ENCODE measurements at regions not wholly inside any gene's neighbourhood (a gene's known extent, or its start where the extent isn't known, plus 50 kb on each side); places are given as distances from the start of the nearest gene placed in this dataset.
"Not testable (repeated sequence)": the region's sequence is repeated elsewhere in the genome, so short reads cannot be mapped to it uniquely, and the experiment has no call there.

GRCh38 chr12:76183459-76184186 is 99.1 kb upstream of the NAP1L1 start:
- Histone ChIP-seq H3K27ac (no peak overlapping the region), H3K36me3 (no peaks in the 10 kb centered on the region), H3K9me3 (no peaks in the 10 kb centered on the region), H3K27me3 (no peaks in the 10 kb centered on the region), H3K4me3 (no peak overlapping the region), H3K4me1 (no peaks in the 10 kb centered on the region)
- intact Hi-C loops (cut with DNase I; ENCODE audit: low total_unique reads): no loop called here
- TF ChIP-seq POLR2A (IDR thresholded peaks at IDR 0.05): no peak
- no peak for TF ChIP-seq POLR2AphosphoS5 (IDR thresholded peaks at IDR 0.05)
- no peak for TF ChIP-seq CTCF (IDR thresholded peaks at IDR 0.05)
- DNase-seq (ENCODE audit: low spot score in 2 of 2): no peak

- intact Hi-C loops (cut with DNase I; ENCODE audit: low total_unique reads): no loop called here
- no peaks in the 10 kb centered on the region for H3K4me1 ChIP-seq
- no peak for DNase-seq (ENCODE audit: low spot score in 2 of 2)
- TF ChIP-seq POLR2AphosphoS5 (IDR thresholded peaks at IDR 0.05) (no peak), CTCF (IDR thresholded peaks at IDR 0.05) (no peak), POLR2A (IDR thresholded peaks at IDR 0.05) (no peak)
- H3K27ac ChIP-seq: no peak overlapping the region
- no peaks in the 10 kb centered on the region for H3K36me3 ChIP-seq
- no peaks in the 10 kb centered on the region for H3K9me3 ChIP-seq
- no peaks in the 10 kb centered on the region for H3K27me3 ChIP-seq
- no peak overlapping the region for H3K4me3 ChIP-seq
These were observed 96.2 kb upstream of the NAP1L1 start for GRCh38 chr12:76180401-76181277.

- no peak overlapping the region for H3K4me3 ChIP-seq
- H3K27me3 ChIP-seq: no peaks in the 10 kb centered on the region
- no peaks in the 10 kb centered on the region for H3K36me3 ChIP-seq
- intact Hi-C loops (cut with DNase I; ENCODE audit: low total_unique reads): no loop called here
- no peak overlapping the region for H3K27ac ChIP-seq
- H3K4me1 ChIP-seq: no peaks in the 10 kb centered on the region
- no peak for DNase-seq (ENCODE audit: low spot score in 2 of 2)
- no peaks in the 10 kb centered on the region for H3K9me3 ChIP-seq
- TF ChIP-seq POLR2AphosphoS5 (IDR thresholded peaks at IDR 0.05) (no peak), POLR2A (IDR thresholded peaks at IDR 0.05) (no peak), CTCF (IDR thresholded peaks at IDR 0.05) (no peak)
These were observed 94.0 kb upstream of the NAP1L1 start for GRCh38 chr12:76178452-76178851.

- no peaks in the 10 kb centered on the region for H3K9me3 ChIP-seq
- no peaks in the 10 kb centered on the region for H3K27me3 ChIP-seq
- intact Hi-C loops (cut with DNase I; ENCODE audit: low total_unique reads): no loop called here
- no peak overlapping the region for H3K27ac ChIP-seq
- DNase-seq (ENCODE audit: low spot score in 2 of 2): no peak
- no peaks in the 10 kb centered on the region for H3K4me1 ChIP-seq
- no peak overlapping the region for H3K4me3 ChIP-seq
- no peaks in the 10 kb centered on the region for H3K36me3 ChIP-seq
- no peak for TF ChIP-seq CTCF (IDR thresholded peaks at IDR 0.05)
- TF ChIP-seq POLR2A (IDR thresholded peaks at IDR 0.05): no peak
- TF ChIP-seq POLR2AphosphoS5 (IDR thresholded peaks at IDR 0.05): no peak
These were observed 93.3 kb upstream of the NAP1L1 start for GRCh38 chr12:76177821-76178220.

GRCh38 chr12:76176940-76177339 is 92.5 kb upstream of the NAP1L1 start:
- H3K9me3 ChIP-seq: no peaks in the 10 kb centered on the region
- H3K27me3 ChIP-seq: no peaks in the 10 kb centered on the region
- no peak overlapping the region for H3K4me3 ChIP-seq
- H3K27ac ChIP-seq: no peak overlapping the region
- intact Hi-C loops (cut with DNase I; ENCODE audit: low total_unique reads): no loop called here
- DNase-seq (ENCODE audit: low spot score in 2 of 2): no peak
- no peaks in the 10 kb centered on the region for H3K36me3 ChIP-seq
- TF ChIP-seq CTCF (IDR thresholded peaks at IDR 0.05): no peak
- no peak for TF ChIP-seq POLR2A (IDR thresholded peaks at IDR 0.05)
- TF ChIP-seq POLR2AphosphoS5 (IDR thresholded peaks at IDR 0.05): no peak
- H3K4me1 ChIP-seq: no peaks in the 10 kb centered on the region

- H3K27me3 ChIP-seq; DNase-seq (ENCODE audit: low spot score in 2 of 2); H3K4me3 ChIP-seq; intact Hi-C loops (cut with DNase I; ENCODE audit: low total_unique reads); H3K4me1 ChIP-seq; H3K36me3 ChIP-seq; H3K9me3 ChIP-seq; H3K27ac ChIP-seq: not testable (repeated sequence)
These were observed 91.5 kb upstream of the NAP1L1 start for GRCh38 chr12:76175946-76176345.

Data from breast epithelium (tissue), 4 donors.